ENCODE measurements at regions not wholly inside any gene's neighbourhood (a gene's known extent, or its start where the extent isn't known, plus 50 kb on each side); places are given as distances from the start of the nearest gene placed in this dataset.
"Not testable (repeated sequence)": the region's sequence is repeated elsewhere in the genome, so short reads cannot be mapped to it uniquely, and the experiment has no call there.

DNA sequence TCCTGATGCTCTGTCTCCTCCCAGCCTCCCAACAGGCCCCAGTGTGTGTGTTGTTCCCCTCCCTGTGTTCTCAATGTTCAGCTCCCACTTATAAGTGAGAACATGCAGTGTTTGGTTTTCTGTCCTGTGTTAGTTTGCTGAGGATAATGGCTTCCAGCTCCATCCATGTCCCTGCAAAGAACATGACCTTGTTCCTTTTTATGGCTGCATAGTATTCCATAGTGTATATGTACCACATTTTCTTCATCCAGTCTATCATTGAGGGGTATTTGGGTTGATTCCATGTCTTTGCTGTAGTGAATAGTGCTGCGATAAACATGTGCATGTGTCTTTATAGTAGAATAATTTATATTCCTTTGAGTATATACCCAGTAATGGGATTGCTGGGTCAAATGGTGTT is 150.4 kb downstream of the KLF6 start:
- H3K27ac Mint-ChIP-seq; H3K4me1 Mint-ChIP-seq; ATAC-seq; DNase-seq (ENCODE audit: low spot score in 2 of 2); H3K9me3 Mint-ChIP-seq; H3K36me3 Mint-ChIP-seq; H3K4me3 Mint-ChIP-seq: not testable (repeated sequence)

DNA sequence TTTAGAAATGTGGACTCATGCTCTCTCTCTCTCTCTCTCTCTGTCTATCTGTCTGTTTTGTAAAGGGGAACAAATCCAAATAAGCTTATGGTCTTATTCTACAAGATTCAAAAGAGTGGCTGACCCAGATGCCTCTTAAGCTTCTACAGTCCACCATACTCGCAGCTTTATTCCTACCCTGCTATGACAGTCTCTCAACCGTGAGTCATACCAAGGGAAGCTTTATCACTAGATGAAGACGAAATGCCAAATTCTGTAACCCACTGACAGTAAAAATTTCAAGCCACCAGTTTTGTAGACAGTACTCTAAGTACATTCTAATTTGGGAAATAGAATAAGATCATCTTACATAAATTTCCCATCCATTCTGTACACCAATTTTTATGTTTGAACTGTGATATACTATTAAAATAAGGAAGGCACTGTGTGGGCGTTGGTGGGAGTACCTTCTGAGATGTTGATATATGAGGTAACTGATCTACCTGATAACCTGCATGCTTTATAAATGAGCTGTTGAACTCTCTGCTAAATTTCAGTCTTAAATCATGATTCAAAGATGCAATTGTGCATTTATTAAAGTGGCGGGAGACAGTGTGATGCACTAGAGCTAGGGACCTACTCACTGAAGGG is 153.2 kb downstream of the KLF6 start:
- H3K4me1 Mint-ChIP-seq, result peaks cover 7% of the 10 kb centered on the region
- DNase-seq (ENCODE audit: low spot score in 2 of 2), result no peak
- no peaks in the 10 kb centered on the region for H3K9me3 Mint-ChIP-seq
- no peak overlapping the region for H3K27ac Mint-ChIP-seq
- H3K4me3 Mint-ChIP-seq, result no peak overlapping the region
- peak; percentile 63 for ATAC-seq
- H3K36me3 Mint-ChIP-seq, result no peaks in the 10 kb centered on the region

DNA sequence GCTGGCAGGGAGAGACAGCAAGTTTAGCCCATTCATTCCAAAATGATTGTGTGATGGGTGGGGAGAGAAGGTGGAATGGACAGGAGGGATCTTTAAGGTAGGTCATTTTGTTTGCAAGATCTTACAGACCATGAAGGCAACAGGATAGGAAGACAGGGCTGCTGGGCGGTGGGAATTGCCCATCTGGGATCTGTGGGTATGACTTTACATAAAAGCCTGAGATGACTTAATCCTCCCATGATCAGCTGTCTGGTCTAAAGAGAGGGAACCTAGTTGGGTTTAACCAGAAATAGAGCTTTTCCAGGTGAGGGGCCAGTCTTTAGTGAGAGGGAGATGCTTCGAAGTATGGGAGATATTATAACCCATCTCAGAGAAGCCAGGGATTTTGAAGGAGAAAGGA is 153.7 kb downstream of the KLF6 start:
- Mint-ChIP-seq H3K4me3 (no peak overlapping the region), H3K9me3 (no peaks in the 10 kb centered on the region), H3K36me3 (no peaks in the 10 kb centered on the region), H3K4me1 (peaks cover 7% of the 10 kb centered on the region), H3K27ac (peak overlapping the region; percentile 35)
- no peak for ATAC-seq
- DNase-seq (ENCODE audit: low spot score in 2 of 2), result no peak

DNA sequence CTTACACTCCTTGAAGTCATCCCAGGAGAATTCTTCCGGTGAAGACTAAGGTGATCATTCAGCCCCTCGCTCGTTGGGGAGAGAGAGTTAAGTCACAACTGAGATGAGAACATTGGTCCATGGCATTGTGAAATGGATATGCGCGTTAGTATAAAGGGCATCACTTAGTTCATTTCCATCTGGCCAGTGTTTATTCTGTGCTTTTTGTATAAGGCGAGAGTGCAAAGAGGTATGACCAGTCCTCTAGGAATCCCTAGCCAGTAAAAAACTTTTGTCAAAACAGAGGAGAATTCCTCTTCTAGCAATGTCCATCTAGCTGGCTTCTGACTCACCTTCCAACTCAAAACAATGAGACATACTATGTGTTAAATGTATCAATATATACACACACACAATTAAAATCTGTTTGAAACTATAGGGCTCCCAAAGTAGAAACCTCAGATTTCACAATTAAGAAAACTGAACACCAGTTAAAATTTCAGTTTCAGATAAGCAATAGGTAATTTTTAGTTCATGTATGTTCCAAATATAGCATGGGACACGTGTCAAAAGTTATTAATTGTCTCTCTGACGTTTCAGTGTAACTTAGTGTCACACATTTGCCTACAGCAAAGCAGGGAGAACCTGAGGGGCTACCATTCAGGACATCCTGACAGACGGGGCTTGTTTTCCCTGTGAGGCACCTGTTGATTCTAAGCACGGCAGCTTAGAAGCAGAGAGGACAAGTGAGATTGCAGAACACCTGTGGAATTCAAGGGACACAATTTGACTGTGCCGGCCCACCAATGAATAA is 158.9 kb downstream of the KLF6 start:
- Mint-ChIP-seq H3K36me3 (no peaks in the 10 kb centered on the region), H3K4me3 (no peak overlapping the region), H3K27ac (no peak overlapping the region), H3K4me1 (peaks cover 35% of the 10 kb centered on the region), H3K9me3 (no peaks in the 10 kb centered on the region)
- no peak for ATAC-seq
- no peak for DNase-seq (ENCODE audit: low spot score in 2 of 2)

DNA sequence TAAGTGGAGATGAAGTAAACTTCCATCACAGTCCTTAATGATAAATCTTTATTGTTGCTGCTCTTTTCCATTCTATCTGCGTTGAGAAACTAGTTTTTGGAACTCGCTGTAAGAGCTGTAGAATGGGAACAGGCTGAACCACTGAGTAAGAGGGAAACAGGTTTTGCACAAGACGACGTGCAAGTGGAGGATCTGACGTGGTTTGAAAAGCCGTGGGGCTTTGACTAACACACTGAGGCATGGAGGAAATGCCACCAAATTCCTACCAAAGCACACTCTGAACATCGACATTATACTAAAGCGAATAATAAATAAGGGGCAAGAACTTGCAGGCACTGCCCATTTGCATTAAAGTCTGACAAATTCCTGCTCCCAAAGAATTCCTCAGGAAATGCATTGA is 160.6 kb downstream of the KLF6 start:
- no peak for DNase-seq (ENCODE audit: low spot score in 2 of 2)

DNA sequence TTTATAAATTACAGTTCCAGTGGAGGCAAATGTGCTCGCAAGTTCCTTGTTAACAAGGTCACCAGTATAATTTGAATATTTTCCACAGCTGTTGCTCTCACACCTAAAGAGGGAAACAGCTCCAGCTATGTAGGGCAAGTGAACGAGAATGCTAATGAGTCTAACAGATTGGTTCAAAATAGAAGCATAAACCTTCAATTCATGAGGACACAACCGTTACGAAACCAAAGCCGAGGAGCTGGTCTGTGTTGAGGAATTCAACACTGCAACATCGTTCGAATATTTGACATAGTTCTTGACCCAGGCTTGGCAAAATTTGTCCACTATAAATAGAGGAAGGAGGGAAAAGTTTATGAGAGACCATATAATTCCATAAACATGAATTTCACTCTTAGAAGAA is 161.3 kb downstream of the KLF6 start:
- peak overlapping the region; percentile 59 for H3K4me3 Mint-ChIP-seq
- H3K36me3 Mint-ChIP-seq, result no peaks in the 10 kb centered on the region
- peaks cover 7% of the 10 kb centered on the region for H3K9me3 Mint-ChIP-seq
- H3K27ac Mint-ChIP-seq, result peak overlapping the region; percentile 77
- ATAC-seq, result no peak
- no peak for DNase-seq (ENCODE audit: low spot score in 2 of 2)
- peaks cover 31% of the 10 kb centered on the region for H3K4me1 Mint-ChIP-seq

More for the DNA sequence above, 160.6 kb downstream of the KLF6 start:
- Mint-ChIP-seq H3K9me3 (peaks cover 7% of the 10 kb centered on the region), H3K27ac (peak overlapping the region; percentile 77), H3K4me3 (peak overlapping the region; percentile 59), H3K4me1 (peaks cover 31% of the 10 kb centered on the region), H3K36me3 (no peaks in the 10 kb centered on the region)
- ATAC-seq, result no peak

DNA sequence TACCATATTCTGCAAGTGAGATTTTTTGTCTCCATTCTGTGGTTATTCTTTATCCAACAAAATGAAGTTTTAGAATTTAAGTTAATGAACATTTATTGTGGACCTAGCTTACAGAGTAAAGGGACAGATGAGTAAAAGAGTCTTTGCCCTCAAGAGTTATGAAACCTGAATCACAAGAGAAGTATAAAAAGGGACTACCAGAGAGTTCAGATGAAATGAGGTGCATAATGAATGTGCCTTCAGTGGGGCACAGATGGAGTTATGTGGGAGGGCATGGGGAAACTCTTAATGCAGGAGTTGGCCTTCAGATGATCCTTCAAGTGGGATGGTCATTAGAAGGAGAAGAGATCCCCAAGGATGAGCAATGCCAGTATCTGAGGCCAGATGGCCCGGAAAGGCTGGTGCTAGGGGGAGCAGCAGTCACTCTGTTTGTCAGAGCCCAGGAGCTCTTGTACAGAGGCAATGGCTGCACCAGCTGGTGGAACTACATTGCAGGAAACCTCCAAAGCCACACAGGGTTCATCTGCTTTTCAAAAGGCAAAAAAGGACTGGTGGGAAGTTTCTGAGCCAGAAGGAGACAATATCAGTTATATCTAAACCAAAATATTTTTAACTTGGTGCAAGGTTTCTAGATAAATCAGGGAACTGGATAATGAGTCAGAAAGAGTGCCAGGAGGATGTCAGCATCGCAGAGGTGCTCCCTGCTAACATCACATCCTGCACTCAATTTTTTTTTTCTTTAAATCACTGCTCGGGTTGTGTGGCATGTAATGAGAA is 162.0 kb downstream of the KLF6 start:
- H3K36me3 Mint-ChIP-seq, result no peaks in the 10 kb centered on the region
- DNase-seq (ENCODE audit: low spot score in 2 of 2) (peak; percentile 12 to 72), ATAC-seq (peak; percentile 84)
- H3K9me3 Mint-ChIP-seq, result peaks cover 7% of the 10 kb centered on the region
- H3K4me1 Mint-ChIP-seq, result peaks cover 31% of the 10 kb centered on the region
- H3K27ac Mint-ChIP-seq, result peak overlapping the region; percentile 77
- peak overlapping the region; percentile 59 for H3K4me3 Mint-ChIP-seq

DNA sequence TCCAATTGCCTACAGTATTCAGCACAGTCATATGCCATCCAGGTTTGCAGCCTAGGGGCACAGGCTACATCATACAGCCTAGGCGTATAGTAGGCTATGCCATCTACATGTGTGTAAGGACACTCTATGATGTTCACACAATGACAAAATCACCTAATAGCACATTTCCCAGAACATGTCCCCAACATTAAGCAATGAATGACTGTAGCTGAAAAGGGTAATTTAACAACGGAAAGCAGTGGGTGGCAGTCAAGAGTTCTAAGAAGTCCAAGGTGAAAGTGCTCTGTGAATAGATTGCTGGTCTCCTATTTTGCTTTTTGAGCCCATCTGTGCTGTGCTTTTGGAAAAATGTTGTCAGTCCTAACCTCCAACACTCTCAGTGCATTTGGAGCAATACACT is 162.6 kb downstream of the KLF6 start:
- Mint-ChIP-seq H3K36me3 (no peaks in the 10 kb centered on the region), H3K9me3 (peaks cover 7% of the 10 kb centered on the region), H3K27ac (peak overlapping the region; percentile 77), H3K4me3 (peak overlapping the region; percentile 59), H3K4me1 (peaks cover 31% of the 10 kb centered on the region)
- DNase-seq (ENCODE audit: low spot score in 2 of 2), result peak; percentile 10 to 55
- ATAC-seq, result peak; percentile 85

DNA sequence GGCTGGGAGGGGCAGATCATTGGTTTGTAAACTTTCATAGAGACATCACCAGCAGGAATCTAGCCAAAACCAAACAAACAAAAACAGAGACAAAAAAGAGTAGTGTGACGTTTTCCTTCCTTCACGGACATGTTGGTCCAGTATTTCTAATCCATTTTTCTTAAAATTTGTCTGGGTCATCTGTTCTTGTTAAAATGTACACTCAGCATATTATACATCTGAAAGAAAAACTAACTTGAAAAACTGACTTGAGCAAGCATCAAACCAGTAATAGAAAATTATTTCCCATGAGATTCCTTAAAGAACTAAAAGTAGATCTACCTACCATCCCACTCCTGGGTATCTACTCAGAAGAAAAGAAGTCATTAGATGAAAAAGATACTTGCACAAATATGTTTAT is 164.2 kb downstream of the KLF6 start:
- Mint-ChIP-seq H3K27ac (no peak overlapping the region), H3K4me3 (no peak overlapping the region), H3K36me3 (no peaks in the 10 kb centered on the region), H3K9me3 (peaks cover 7% of the 10 kb centered on the region), H3K4me1 (peaks cover 31% of the 10 kb centered on the region)
- DNase-seq (ENCODE audit: low spot score in 2 of 2) (no peak), ATAC-seq (no peak)

DNA sequence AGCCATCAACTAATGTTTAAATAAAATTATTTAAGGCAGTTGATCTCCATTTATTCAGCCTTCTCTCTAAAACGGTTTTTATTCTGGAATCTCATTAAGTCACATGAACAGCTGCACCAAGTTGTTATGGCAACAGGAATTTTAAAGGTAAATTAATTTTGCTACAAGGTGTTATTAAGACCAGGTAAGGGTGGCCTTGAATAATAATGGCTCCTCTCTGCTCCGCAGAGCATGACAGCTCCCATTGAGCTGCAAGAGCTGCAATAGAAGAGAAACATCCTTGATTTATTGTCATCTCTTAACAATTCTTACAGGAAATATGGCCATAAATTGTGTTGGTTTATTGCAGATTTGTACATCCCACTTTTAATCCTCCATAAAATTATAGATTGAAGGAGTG is 165.8 kb downstream of the KLF6 start:
- no peak for DNase-seq (ENCODE audit: low spot score in 2 of 2)
- peaks cover 7% of the 10 kb centered on the region for H3K9me3 Mint-ChIP-seq
- no peak for ATAC-seq
- H3K36me3 Mint-ChIP-seq, result no peaks in the 10 kb centered on the region
- no peak overlapping the region for H3K27ac Mint-ChIP-seq
- H3K4me1 Mint-ChIP-seq, result peaks cover 27% of the 10 kb centered on the region
- H3K4me3 Mint-ChIP-seq, result no peak overlapping the region

DNA sequence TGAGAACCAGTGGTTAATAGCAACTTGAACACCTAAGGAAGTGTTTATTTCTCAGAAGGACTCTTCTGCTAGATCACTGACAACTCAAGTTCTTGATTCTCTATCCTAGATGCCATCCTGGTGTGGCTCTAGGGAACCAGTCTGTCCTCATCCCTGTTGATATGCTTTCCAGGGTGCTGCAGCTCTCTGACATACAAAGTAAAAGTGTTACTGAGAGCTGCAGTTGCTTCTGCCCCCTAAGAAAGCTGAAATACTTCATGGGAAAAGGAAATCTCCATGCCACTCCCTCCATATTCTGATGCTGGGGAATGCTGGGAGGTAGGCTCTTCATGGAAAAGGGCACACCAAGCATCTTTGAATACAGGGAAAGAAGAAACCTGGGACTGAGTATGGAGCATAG is 168.1 kb downstream of the KLF6 start:
- H3K4me3 Mint-ChIP-seq, result no peak overlapping the region
- DNase-seq (ENCODE audit: low spot score in 2 of 2) (no peak), ATAC-seq (no peak)
- H3K9me3 Mint-ChIP-seq, result peaks cover 11% of the 10 kb centered on the region
- H3K4me1 Mint-ChIP-seq, result peaks cover 4% of the 10 kb centered on the region
- H3K27ac Mint-ChIP-seq, result no peak overlapping the region
- no peaks in the 10 kb centered on the region for H3K36me3 Mint-ChIP-seq

DNA sequence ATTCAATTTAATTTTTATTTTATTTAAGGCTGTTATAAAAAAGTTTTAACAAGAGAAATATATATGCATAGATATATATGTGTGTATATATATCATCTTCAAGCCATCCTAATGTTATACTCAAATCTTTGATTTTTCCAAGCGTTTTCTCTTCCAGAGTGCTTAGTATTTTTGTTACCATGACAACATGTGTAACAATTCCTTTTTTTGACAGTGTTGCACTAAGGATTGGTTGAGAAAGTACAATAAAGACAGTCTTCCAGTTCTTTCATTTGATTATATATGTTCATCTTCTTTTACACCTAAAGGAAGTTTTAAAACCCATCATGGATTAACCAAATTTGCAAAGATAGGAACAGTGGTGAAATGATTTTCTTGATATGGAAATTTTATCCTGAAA is 171.7 kb downstream of the KLF6 start:
- H3K9me3 Mint-ChIP-seq, result peaks cover 22% of the 10 kb centered on the region
- DNase-seq (ENCODE audit: low spot score in 2 of 2) (no peak), ATAC-seq (no peak)
- no peak overlapping the region for H3K4me3 Mint-ChIP-seq
- H3K4me1 Mint-ChIP-seq, result no peaks in the 10 kb centered on the region
- H3K27ac Mint-ChIP-seq, result no peak overlapping the region
- no peaks in the 10 kb centered on the region for H3K36me3 Mint-ChIP-seq

DNA sequence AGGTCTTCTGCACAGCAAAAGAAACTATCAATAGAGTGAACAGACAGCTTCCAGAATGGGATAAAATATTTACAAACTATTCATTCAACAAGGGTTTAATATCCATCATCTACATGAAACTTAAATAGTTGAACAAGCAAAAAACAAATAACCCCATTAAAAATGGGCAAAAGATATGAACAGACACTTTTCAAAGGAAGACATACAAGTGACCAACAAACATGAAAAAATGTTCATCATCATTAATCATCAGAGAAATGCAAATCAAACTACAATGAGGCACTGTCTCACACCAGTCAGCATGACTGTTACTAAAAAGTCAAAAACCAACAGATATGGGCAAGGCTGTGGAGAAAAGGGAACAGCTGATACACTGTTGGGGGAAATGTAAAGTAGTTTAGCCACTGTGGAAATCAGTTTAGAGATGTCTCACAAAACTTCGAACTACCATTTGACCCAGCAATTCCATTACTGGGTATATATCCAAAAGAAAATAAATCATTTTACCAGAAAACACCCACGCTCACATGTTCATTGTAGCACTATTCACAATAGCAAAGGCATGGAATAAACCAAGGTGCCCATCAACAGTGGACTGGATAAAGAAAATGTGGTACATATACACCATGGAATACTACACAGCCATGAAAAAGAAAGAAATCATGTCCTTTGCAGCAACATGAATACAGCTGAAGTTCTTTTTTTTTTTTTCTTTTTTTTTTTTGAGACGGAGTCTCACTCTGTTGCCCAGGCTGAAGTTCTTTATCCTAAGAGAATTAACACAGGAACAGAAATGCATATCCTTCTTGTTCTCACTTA is 172.6 kb downstream of the KLF6 start:
- Mint-ChIP-seq H3K9me3 (peaks cover 27% of the 10 kb centered on the region), H3K4me3 (no peak overlapping the region), H3K27ac (no peak overlapping the region), H3K36me3 (no peaks in the 10 kb centered on the region), H3K4me1 (no peaks in the 10 kb centered on the region)
- ATAC-seq, result peak; percentile 58
- no peak for DNase-seq (ENCODE audit: low spot score in 2 of 2)

DNA sequence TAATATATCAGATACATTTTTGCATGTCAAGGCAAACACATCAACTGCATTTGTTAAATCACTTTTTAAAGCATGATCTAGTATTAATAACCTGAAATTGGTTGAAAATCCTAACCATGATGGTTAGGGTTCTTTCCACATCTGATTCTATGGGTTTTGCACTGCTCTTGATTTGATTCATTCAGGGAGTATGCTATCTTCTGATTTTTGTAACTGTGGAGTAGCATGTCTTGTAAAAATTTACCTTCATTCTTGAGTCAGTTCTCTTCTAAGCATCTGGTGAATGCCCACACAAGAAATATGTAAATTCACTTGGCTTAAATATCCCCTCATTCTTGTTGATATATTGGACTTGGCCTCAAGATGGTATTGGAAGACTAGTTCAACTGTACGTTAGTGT is 178.7 kb downstream of the KLF6 start:
- peak; percentile 92 for ATAC-seq
- no peak for DNase-seq (ENCODE audit: low spot score in 2 of 2)
- Mint-ChIP-seq H3K9me3 (peaks cover 23% of the 10 kb centered on the region), H3K4me3 (peak overlapping the region; percentile 10), H3K27ac (peak overlapping the region; percentile 54), H3K36me3 (no peaks in the 10 kb centered on the region), H3K4me1 (peaks cover 9% of the 10 kb centered on the region)

DNA sequence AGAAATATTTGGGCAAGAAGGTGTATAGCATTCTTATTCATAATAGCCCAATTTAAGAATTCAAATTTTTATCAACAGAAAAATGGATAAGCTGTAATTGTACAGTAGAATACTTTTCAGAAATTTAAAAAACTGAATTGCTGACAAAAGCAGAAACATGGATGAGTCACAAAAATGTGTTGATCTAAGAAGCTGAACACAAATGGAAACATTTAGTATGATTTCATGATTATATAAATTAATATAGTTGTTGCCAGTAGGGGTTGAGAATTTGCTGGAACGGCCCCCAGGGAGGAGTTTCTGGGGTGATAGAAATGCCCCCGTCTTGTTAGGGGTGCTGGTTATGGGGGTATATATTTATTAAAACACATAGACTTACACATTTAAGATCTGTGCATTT is 179.1 kb downstream of the KLF6 start:
- Mint-ChIP-seq H3K27ac (peak overlapping the region; percentile 54), H3K4me3 (peak overlapping the region; percentile 10), H3K9me3 (peaks cover 22% of the 10 kb centered on the region), H3K36me3 (no peaks in the 10 kb centered on the region), H3K4me1 (peaks cover 9% of the 10 kb centered on the region)
- no peak for DNase-seq (ENCODE audit: low spot score in 2 of 2)
- no peak for ATAC-seq
